HG03103 (cell line): ENCODE measurements at regions not wholly inside any gene's neighbourhood (a gene's known extent, or its start where the extent isn't known, plus 50 kb on each side); places are given as distances from the start of the nearest gene placed in this dataset.

Source experiments
- ATAC-seq: cut with Tn5 transposase; IDR thresholded peaks from one replicate; pipeline ENCODE4 v1.9.1; 2021; ENCODE audit warnings: low read depth; ENCODE audit not compliant: unreplicated experiment

DNA sequence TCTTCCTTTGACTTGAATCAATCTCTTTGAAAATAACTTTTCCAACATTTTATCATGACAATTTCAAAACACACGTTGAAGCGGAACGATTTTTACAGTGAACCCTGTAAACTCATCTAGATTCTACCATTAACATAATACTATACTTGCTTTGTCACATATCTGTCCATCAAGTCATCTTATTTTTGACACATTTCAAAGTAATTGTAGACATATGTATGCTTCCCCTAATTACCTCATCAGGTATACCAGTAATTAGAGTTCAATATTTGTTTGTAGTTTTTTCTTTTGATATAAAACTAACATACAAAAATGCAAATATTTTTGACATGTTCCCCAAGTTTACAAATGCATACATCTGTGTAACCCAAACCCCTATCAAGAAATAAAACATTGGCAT, 140.4 kb downstream of the DACT1 start:
- ATAC-seq = no peak

DNA sequence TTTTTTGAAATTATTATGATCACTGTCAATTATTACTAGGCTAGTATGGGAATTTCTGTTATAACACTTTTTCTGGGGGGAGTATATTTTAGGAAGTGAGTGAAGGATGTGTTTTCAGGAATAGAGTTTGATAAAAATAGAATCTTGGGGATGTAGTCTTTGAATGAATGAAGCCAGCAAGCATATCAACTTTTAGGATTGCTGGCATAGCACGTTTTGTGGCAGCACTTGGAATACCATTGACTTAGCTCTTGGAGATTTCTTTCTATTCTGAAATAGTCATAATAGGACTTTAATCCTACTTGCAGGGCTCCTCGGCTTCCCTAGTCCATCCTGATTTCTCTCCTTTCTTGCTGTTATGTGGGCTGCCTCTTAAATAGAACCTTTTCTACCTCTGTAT, 141.6 kb downstream of the DACT1 start:
- no peak for ATAC-seq

DNA sequence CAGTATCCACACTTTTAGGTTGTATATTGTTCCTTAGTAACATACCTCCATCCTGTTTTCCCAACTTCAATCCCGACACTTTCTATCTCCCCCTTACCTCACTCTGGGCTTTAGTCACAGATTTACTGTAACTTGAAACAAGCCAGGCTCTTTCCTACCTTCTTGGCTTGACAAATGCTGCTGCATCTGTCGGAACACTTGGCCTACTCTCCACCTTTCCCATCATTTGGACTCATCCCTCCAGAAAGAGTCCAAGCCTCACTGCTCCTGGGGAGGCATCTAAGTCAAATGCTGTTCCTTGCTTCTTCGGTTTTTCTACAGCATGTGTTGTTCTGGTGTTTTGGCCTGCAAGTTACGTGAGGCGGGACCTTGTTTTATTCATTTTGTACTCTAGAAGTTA, 142.4 kb downstream of the DACT1 start:
- no peak for ATAC-seq

DNA sequence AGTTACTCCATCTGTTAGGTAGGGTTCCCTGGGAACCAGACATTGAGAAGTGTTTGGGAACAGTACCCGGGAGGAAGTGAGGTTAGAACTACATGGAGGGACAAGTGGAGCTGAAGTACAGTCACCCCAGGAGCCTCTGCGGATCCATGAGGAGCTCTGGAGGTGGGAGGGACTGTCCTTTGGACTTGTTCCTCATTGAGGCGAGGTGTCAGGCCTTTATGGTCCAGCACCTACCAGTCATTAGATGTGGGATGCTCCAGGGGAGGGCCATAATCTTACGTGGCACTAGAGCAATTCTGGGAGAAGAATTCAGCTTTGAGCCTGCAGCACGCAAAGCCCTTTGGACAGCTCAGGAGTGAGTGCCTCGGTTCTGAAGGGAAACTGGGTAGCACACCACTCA, 142.8 kb downstream of the DACT1 start:
- no peak for ATAC-seq

DNA sequence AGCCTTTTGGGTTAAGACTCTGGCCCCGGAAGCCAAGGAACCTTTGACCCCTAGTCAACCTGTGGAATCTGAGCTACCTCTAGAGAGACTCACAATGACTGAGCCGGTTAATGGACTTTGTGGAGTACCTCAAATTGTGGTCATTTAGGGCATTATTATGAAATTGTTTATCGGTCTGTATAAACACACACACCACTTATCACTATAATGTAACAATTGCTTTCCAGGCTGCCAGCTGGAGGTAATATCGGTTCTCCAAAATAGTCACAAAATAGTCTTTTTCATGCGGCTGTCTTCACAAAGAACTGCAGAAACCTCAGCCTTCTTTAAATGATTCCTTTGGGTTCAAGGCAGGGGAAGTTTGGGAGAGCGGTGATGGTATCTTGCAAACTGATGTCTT, 144.2 kb downstream of the DACT1 start:
- no peak for ATAC-seq

DNA sequence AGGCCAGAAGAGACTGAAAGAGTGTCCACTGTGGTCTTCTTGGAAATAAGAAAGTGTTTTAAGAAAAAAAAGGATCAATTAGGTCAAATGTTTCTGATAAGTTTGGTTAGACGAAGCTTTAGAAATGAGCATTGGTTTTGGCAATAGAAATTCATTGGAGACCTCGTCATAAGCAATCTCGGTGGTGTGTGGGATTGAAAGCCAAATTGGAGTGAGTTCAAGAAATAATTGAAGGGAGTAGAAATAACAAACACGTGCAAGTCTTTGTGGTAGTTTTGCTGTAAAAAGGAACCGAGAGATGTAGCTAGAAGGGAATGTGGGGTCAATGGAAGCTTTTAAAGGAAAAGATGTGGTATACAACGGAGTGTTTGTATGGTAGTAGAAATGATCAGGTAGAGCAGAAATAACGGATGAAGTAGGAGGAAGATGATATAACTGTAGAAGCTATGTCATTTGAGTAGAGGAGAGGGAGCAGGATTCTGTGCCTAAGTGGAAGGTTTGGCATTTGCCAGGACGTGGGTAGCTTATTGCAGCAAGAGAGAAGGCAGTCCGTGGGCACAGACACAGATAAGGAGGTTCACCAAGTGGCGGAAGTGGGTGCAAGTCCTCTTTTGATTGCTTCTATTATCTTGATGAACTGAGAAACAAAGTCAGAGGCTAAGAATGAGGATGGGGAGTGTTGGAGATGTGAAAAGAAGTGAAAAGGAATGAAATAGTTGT, 146.2 kb downstream of the DACT1 start:
- ATAC-seq = no peak

DNA sequence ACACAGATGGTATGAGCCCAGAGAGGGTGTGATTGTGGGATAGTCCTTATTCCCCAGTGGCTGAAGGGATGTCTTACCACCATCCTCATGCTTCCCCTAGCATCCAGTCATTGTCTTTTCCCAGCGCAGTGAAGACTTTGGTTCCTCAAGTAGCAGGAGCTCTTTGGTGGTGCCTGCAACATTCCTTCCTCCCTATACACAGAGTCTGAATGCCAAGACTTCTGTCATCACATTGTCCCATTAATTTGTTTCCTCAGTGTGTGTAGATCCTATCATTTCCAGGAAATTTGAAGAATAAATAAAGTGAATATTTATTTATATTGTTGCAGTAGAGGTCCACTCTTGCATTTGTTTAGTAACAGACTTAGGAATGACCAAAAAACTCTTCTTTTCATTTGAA, 147.2 kb downstream of the DACT1 start:
- ATAC-seq = no peak

DNA sequence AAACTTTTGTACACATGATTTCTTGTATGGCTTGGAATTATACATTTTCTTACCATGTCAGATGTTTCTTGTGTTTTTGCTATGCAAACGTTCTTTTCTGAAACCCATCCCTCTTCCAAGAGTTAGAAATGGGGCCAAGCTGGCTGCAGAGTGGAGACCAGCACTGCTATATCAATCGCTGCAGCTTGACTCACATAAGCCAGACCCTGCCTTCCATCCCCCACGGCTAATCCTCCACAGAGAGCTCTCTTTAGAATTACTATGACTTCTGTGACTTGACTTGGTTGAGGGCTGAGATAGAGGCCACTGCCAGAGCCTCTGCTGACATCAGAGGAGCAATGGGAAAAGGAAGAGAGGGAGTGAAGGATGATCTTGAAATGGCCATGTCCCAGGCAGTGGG, 147.9 kb downstream of the DACT1 start:
- ATAC-seq = no peak

DNA sequence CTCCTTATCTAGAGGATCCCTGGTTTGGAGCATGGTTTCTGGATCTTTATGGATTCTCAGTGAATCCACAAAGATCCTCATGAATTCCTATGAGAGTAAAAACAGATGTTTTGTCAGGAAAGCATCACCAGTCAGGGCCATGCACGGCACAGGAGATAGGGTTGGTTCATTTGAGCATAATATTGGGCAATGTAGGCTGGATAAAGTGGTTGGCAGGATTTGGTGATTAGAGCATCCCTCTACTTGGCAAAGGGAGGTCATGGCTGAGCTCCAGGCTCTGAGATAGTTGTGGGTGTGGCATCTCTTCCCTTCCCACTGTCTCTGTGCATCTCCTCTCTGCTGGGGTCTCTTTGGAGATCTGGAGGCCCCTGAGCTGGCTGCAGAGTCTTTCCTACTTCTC, 149.8 kb downstream of the DACT1 start:
- no peak for ATAC-seq

DNA sequence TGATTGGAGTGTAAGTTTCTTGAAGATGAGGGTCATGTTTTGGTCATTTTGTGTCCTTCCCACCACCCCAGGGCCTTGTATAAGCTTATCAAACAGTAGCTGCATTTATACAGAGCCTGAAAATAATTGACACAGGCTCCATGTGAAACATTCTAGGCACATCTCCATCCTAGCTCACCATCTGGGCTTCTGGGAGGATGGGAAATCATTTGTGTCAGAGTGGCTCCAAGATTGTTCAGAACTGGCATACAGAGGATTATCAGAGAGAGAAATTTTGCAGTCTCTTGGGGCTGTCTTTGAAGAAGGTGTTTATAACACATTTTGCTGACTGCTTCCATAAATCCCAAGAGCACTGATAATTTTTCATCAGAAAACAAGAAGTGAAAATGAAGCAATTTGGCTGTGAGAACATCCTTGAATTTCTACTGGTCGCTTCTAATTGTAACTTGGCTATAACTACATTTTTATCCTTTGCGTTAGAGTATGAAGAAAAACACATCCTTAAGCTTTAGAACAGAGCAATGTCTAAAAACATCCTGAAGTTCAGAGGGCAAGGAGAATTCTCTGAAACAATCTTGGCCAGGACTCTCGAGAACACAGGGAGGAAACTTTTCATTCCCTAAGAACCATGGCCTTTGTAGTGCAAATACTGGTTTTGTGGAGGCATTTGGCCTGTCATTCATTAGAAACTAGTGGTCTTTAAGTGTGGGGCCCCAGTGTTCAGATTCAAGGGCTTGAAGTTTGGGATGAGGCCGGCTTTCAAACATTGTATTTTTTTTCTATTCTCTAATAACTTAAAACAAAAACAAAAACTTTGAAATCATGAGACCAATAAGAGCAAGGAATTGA, 151.1 kb downstream of the DACT1 start:
- no peak for ATAC-seq

DNA sequence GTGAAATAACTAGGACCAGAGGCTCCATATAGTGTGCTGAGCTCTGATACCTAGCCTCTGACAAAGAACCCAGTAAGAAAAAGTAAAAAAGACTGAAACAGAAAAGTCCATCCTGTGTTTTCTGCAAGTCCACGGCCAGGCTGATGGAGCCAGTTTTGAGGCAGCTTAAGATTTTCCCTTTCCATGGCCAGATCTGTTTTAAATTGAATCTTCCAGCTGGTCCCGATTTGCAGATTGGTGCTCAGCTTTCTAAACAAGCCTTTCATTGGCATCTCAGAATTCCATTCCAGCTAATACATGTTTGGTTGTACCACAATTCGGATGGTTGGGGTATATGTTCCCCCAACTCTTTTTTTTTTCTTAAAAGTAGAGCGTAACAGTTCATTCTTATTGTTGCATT, 152.0 kb downstream of the DACT1 start:
- no peak for ATAC-seq

DNA sequence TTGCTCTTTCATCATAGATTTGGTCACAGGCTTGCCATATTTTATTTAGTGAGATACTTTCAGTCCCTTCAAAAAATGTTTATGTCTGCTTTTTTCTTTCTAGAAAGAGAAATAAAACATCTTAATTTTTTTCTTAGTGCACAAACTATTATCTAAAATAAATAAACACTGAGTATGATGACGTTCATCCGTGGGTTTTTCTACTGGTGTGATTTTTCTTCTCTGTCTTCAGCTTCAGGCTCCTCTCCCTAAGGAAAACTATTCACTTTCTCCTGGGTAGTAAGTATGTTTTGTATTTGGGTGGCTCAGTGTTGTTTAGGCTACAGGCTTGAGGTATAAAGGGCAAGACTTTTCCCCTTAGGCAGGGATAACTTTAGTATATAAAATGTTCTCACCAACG, 154.7 kb downstream of the DACT1 start:
- ATAC-seq = no peak

DNA sequence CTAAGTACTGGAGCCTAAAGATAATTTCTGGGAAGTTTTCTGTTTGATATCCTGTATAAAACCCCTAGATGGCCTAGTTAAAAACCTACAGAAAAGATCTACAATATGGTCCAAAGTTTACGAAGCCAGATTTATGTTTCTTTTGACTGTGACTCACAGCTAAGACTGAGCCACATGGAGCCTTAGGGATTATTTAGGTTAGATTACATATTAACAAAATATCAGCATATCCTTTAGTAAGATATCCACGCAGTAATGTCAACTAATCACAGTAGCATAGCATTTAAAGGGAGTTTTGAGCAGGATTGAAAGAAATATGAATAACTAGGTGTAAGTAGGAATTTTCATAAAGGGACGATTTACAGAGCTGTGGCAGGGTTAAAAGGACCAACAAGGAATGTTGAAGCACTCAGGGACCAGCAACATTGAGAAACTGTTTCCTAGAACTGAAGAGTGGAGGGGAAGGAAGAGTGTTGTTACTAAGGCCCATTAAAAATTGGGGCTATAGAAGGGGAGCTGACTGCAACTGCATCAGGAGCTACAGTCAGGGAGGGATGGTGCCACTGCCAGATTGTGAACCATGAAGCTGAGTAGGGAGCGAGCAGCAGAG, 155.5 kb downstream of the DACT1 start:
- no peak for ATAC-seq

DNA sequence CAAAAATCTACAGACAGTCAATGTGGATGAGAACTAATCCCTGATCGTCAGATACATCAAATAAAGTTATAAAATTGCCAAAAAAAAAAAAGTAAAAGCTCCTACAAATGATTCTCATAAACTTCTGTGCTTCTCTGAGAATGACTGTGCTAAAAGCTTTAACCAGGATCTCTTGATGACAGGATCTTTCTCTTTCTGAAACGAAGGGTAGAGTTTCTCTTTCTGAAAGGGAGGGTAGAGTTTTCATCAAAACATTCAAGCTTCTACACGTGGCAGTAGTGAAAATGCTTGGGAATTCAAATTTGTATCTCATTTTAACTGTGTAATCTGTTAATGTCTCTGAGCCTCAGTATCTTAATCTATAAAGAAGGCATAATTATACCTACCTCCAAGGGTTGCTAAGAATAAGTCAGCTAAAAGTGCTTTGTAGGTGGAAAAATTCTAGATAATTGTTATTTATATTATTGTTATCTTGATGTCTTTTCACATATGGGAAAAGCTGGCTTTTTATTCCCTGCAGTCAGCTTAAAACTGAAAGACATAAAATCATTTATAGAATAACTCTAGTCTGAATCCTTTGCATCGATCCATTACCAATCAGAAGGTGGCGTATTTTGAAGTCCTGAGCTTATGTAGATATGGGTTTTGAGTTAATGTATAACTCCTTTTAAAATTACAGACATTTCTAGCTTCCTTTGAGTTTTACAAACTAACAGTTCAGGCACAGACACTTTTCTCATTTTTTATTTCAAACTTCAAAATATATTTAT, 157.4 kb downstream of the DACT1 start:
- no peak for ATAC-seq

DNA sequence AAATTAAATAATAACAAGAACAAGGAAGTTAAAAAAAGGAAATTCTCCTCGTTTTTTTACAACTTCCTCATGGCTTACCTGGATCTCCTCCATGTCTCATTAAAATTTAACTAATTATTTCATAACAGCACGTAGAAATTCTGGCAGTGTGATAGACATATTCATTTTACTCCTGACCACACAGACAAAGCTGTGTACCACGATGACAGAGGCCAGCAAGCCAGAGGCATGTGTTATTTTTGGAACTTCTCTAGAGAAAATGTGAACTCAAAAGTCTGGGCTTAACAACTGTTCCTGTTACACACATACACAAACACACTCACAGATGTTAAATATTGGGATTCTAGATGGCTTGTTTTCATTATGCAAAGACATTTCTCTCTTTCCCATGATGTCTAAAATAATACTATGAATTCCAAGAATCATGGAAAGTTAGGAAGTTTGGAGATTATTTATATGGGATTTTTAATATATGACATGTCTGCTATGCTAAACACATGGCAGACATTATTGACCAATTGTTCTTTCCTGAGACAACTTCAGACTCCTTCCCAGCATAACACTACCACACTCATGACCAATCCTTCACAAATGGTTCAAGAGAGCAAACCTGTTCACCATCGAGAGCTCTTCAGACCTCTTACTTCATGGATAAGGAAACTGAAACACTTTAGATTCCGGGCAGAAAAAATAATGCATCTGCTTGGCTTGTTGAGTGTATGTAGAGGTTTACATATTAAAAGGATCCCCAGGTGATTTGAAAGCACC, 158.7 kb downstream of the DACT1 start:
- no peak for ATAC-seq

DNA sequence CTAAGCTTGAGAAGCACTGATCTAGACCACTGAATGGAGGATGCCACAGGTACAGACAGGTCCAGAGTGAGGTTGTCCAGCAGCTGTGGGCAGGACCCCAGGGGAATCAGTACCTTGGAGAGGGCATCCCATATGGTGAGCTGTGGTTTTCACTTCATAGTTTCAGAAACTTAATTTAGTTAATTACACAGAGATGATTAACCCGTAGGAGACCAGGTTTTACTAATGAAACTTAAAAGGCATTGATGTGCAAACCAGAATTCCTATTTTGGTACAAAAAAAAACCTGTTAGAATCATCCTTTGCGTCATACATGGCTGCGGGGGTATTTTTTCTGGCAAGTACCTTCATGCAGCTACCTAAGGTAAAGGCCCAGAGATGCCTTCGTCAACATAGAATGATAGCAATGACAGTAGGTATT, 159.3 kb downstream of the DACT1 start:
- ATAC-seq = peak; percentile 62

DNA sequence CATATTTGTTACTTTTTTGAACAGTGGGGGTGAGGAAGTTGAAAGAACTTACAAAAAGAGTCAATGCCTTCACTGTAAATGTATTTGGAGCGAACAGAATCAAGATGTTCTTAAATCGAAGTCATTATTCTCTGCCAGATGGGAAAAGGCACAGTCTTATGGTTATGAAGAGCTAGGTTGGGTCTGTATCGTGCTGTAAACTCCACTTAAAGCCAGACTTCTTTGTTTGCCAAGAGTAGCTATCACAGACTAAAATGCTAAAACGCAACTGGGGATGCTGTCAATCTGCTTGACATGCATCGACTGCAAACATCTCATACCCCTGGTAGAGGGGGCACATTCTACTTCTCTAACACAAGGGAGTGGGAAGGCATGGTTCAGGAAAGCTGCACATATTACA, 160.4 kb downstream of the DACT1 start:
- no peak for ATAC-seq

DNA sequence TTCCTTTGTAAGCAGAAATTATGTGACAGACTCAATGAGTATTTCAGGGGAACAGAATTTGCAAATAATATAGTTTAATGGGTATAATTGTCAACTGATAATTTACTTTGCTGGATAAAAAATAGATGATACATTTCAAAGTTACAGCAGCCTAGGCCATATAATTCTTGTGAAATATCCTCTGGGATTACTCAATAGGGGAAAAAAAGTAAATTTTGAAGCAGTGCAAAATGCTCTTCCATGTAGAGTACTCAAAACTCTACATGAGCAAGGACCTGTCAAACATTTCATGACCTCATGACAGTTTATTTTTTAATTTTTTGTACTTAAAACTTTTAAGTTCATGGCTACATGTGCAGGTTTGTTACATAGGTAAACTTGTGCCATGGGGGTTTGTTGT, 163.3 kb downstream of the DACT1 start:
- no peak for ATAC-seq

DNA sequence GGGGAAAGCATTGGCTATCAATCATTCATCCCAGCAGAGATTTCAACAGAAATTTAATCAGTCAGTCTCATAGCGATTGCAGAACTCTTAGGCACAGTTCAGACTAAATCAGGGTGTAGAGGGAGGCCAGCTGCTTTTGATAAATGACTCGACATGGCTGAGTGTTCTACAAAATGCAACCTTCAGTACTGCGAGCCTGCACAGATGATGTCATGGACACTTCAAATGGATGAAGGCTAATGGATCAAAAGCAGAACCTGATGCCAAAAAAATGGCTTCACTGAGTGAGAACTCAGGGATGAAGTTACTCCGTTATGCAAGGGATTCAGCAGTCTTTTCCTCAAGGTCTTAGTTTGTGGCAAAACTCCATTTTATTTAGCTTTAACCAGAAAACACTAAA, 167.3 kb downstream of the DACT1 start:
- no peak for ATAC-seq
